H1 (cell line): ENCODE measurements at regions not wholly inside any gene's neighbourhood (a gene's known extent, or its start where the extent isn't known, plus 50 kb on each side); places are given as distances from the start of the nearest gene placed in this dataset.

Source experiments
- CTCF ChIA-PET: fragments of 300-600 bp; sonication (Branson Sonifier 250); formaldehyde crosslinking; loops from one replicate; lab custom pipeline; 2021; ENCODE audit not compliant: partially characterized antibody; lab: Charles Lee
- POLR2A ChIA-PET: fragments of 300-600 bp; sonication (Branson Sonifier 250); formaldehyde crosslinking; loops from one replicate; lab custom pipeline; 2021; ENCODE audit warnings: inconsistent platforms; ENCODE audit not compliant: partially characterized antibody; lab: Charles Lee
- DNase-seq, 2 experiments: peaks; one replicate each; pipeline versions ENCODE4 v3.0.0 to v3.0.0-alpha.2; 2010 to 2022; ENCODE audit warnings: low spot score in 2 of 2, low read depth in 1 of 2, mixed read lengths in 1 of 2
- FAIRE-seq: peaks from 2 replicates; lab custom pipeline; 2011; peaks lifted over from hg19 to GRCh38; lab: Jason Lieb, UNC
- H2AFZ ChIP-seq: 2 replicates; pipeline ENCODE4 v1.8.1; 2012; ENCODE audit warnings: low read length, inconsistent platforms
- H2AK5ac ChIP-seq: 2 replicates; pipeline ENCODE4 v1.6.1; 2013; ENCODE audit warnings: low read depth, low read length
- H2BK120ac ChIP-seq: replicated peaks from 2 replicates; pipeline ENCODE3; 2013; ENCODE audit warnings: low read depth, low read length, inconsistent platforms
- H2BK12ac ChIP-seq: 2 replicates; pipeline ENCODE4 v1.6.1; 2013; ENCODE audit warnings: low read depth, low read length
- H2BK15ac ChIP-seq: 2 replicates; pipeline ENCODE4 v1.6.1; 2013; ENCODE audit warnings: low read length
- H2BK20ac ChIP-seq: 2 replicates; pipeline ENCODE4 v1.6.1; 2013; ENCODE audit warnings: low read length
- H2BK5ac ChIP-seq: 2 replicates; pipeline ENCODE4 v1.6.1; 2013; ENCODE audit warnings: low read depth, low read length
- H3K14ac ChIP-seq: 2 replicates; pipeline ENCODE4 v1.6.1; 2013; ENCODE audit warnings: inconsistent platforms; ENCODE audit not compliant: insufficient read length
- H3K18ac ChIP-seq: 2 replicates; pipeline ENCODE4 v1.6.1; 2013; ENCODE audit warnings: low read length; ENCODE audit errors: extremely low read depth
- H3K23ac ChIP-seq: 2 replicates; pipeline ENCODE4 v1.6.1; 2013; ENCODE audit warnings: inconsistent platforms; ENCODE audit not compliant: insufficient read length
- H3K23me2 ChIP-seq: 2 replicates; pipeline ENCODE4 v1.6.1; 2013; ENCODE audit warnings: low read depth, low read length
- H3K27ac ChIP-seq: 2 replicates; pipeline ENCODE4 v1.6.1; 2011; ENCODE audit warnings: low read depth, low read length, inconsistent platforms
- H3K27me3 ChIP-seq, 4 experiments: replicated peaks in 1 of 4; 1 replicate in 1 of 4; 2 replicates in 3 of 4; pipeline versions ENCODE4 v1.6.1 to v1.8.1; 2011 to 2013; ENCODE audit warnings: low read length in 3 of 4, mild to moderate bottlenecking in 3 of 4, inconsistent platforms in 2 of 4, mixed read lengths in 2 of 4, moderate library complexity in 1 of 4; ENCODE audit not compliant: control insufficient read depth in 3 of 4, insufficient read depth in 3 of 4; ENCODE audit errors: extremely low read depth in 1 of 4
- H3K36me3 ChIP-seq, 4 experiments: 2 replicates each; pipeline versions ENCODE4 v1.6.1 to v1.8.1; 2011 to 2013; ENCODE audit warnings: mild to moderate bottlenecking in 4 of 4, low read length in 3 of 4, moderate library complexity in 2 of 4, control low read depth in 1 of 4, inconsistent platforms in 1 of 4; ENCODE audit not compliant: insufficient read depth in 4 of 4, control insufficient read depth in 2 of 4
- H3K4ac ChIP-seq: replicated peaks from 2 replicates; pipeline ENCODE3; 2013; ENCODE audit warnings: low read length, low read depth, mixed read lengths, inconsistent platforms; ENCODE audit not compliant: insufficient read length
- H3K4me1 ChIP-seq, 4 experiments: replicated peaks in 1 of 4; 1 replicate in 1 of 4; 2 replicates in 3 of 4; pipeline versions ENCODE4 v1.6.1 to v1.8.1; 2011 to 2013; ENCODE audit warnings: low read length in 3 of 4, inconsistent platforms in 2 of 4, mixed read lengths in 1 of 4; ENCODE audit not compliant: insufficient read depth in 4 of 4, control insufficient read depth in 3 of 4
- H3K4me2 ChIP-seq, 2 experiments: 2 replicates each; pipeline versions ENCODE4 v1.6.1 to v1.8.1; 2011 to 2013; ENCODE audit warnings: low read depth in 2 of 2, low read length in 2 of 2, control low read depth in 1 of 2, inconsistent platforms in 1 of 2, mild to moderate bottlenecking in 1 of 2; ENCODE audit not compliant: insufficient read depth in 1 of 2
- H3K4me3 ChIP-seq, 4 experiments: fragments of 200-600, 300-600 bp in 1 of 4; sonication (generic), shearing (Covaris generic), sonication (Bioruptor Twin) in 1 of 4; 2 replicates each; pipeline versions ENCODE4 v1.5.1 to v1.8.1; 2011 to 2016; ENCODE audit warnings: low read length in 4 of 4, low read depth in 3 of 4, control low read depth in 2 of 4, inconsistent platforms in 2 of 4, mild to moderate bottlenecking in 2 of 4, mixed read lengths in 1 of 4, moderate library complexity in 1 of 4; ENCODE audit not compliant: insufficient read depth in 2 of 4; ENCODE audit errors: extremely low read depth in 1 of 4
- H3K56ac ChIP-seq: replicated peaks from 2 replicates; pipeline ENCODE3; 2013; ENCODE audit warnings: low read depth, mild to moderate bottlenecking, mixed read lengths, low read length, inconsistent platforms; ENCODE audit not compliant: insufficient read length
- H3K79me1 ChIP-seq: 2 replicates; pipeline ENCODE4 v1.6.1; 2013; ENCODE audit warnings: low read depth, low read length, control low read depth
- H3K79me2 ChIP-seq, 2 experiments: 2 replicates each; pipeline versions ENCODE4 v1.6.1 to v1.8.1; 2012 to 2013; ENCODE audit warnings: low read length in 2 of 2, mild to moderate bottlenecking in 2 of 2, inconsistent platforms in 1 of 2; ENCODE audit not compliant: insufficient read depth in 2 of 2, control insufficient read depth in 1 of 2
- H3K9ac ChIP-seq, 4 experiments: replicated peaks in 1 of 4; 1 replicate in 1 of 4; 2 replicates in 3 of 4; pipeline versions ENCODE4 v1.6.1 to v1.8.1; 2011 to 2013; ENCODE audit warnings: low read depth in 3 of 4, low read length in 3 of 4, control low read depth in 2 of 4, mild to moderate bottlenecking in 2 of 4, moderate library complexity in 2 of 4, inconsistent platforms in 1 of 4; ENCODE audit errors: extremely low read depth in 1 of 4
- H3K9me3 ChIP-seq, 2 experiments: 2 replicates each; pipeline versions ENCODE4 v1.6.1 to v1.8.1; 2012 to 2013; ENCODE audit warnings: mild to moderate bottlenecking in 2 of 2, moderate library complexity in 2 of 2, control low read depth in 1 of 2, inconsistent platforms in 1 of 2, low read depth in 1 of 2, low read length in 1 of 2, mixed read lengths in 1 of 2; ENCODE audit not compliant: insufficient read depth in 2 of 2
- H4K20me1 ChIP-seq, 2 experiments: replicated peaks in 1 of 2; 2 replicates each; pipeline versions ENCODE3 to v1.8.1; 2011 to 2013; ENCODE audit warnings: inconsistent platforms in 2 of 2, low read length in 2 of 2, mild to moderate bottlenecking in 1 of 2; ENCODE audit not compliant: insufficient read depth in 2 of 2, control insufficient read depth in 1 of 2
- H4K5ac ChIP-seq: 2 replicates; pipeline ENCODE4 v1.6.1; 2013; ENCODE audit warnings: low read length, low read depth, mixed read lengths, inconsistent platforms; ENCODE audit not compliant: insufficient read length
- H4K8ac ChIP-seq: 2 replicates; pipeline ENCODE4 v1.8.0; 2013; ENCODE audit warnings: mild to moderate bottlenecking, moderate library complexity, low read length, inconsistent platforms; ENCODE audit not compliant: insufficient read depth; ENCODE audit errors: extremely low read depth
- H4K91ac ChIP-seq: replicated peaks from 2 replicates; pipeline ENCODE3; 2013; ENCODE audit warnings: low read length, mixed read lengths, inconsistent platforms; ENCODE audit not compliant: insufficient read length
- EGR1 ChIP-seq: IDR thresholded peaks from 2 replicates; pipeline ENCODE4 v1.6.1; 2011; ENCODE audit warnings: low read depth, low read length, borderline replicate concordance
- HDAC2 ChIP-seq, 2 experiments: fragments of 300-600 bp in 1 of 2; sonication (generic) in 1 of 2; IDR thresholded peaks; 2 replicates each; pipeline ENCODE4 v1.6.1; 2011 to 2012; ENCODE audit warnings: low read depth in 2 of 2, low read length in 2 of 2, mild to moderate bottlenecking in 2 of 2, moderate library complexity in 2 of 2, borderline replicate concordance in 1 of 2, inconsistent platforms in 1 of 2
- TAF7 ChIP-seq: optimal IDR thresholded peaks from 2 replicates; pipeline ENCODE3; 2011; ENCODE audit warnings: low read depth, mild to moderate bottlenecking, inconsistent platforms, low read length, moderate library complexity, borderline replicate concordance

DNA sequence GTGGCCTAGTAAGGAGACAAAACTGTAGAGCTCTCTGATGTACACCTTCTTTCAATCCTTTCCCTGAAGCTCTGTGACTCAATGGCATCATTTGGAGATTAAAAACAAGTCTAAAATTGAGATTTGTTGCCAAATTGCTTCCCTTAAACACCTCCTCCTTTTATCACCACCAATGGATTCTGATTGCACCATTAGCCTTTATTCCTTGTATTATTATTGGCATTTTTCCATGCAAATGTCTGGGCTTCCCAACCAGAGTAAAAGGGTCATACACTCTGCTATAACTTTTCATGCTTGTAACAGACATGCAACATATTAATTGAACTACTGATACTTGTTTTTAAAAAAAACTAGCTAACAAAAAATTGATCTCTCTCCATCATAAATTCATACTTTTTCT lies 124.2 kb downstream of the CCDC34 start:
- Histone ChIP-seq H3K18ac (no peak overlapping the region), H3K23me2 (no peaks in the 10 kb centered on the region; the same call in 1 of the 2 replicates), H3K4me1 (peaks cover 0 to 3% (median 1%) of the 10 kb centered on the region in 4 experiments; a peak in 3 of 7 replicates), H2BK20ac (no peak overlapping the region), H3K14ac (no peak overlapping the region), H4K5ac (no peak overlapping the region), H2BK15ac (no peak overlapping the region), H2BK5ac (no peak overlapping the region), H3K23ac (no peak overlapping the region), H3K56ac (no peak overlapping the region), H3K4me2 (no peak overlapping the region), H3K79me1 (no peaks in the 10 kb centered on the region), H3K4me3 (no peak overlapping the region), H2AFZ (no peak overlapping the region), H3K4ac (no peak overlapping the region), H3K9me3 (no peaks in the 10 kb centered on the region), H3K36me3 (no peaks in the 10 kb centered on the region), H4K8ac (no peak overlapping the region), H4K91ac (no peak overlapping the region), H2BK120ac (no peak overlapping the region), H3K27ac (no peak overlapping the region), H2AK5ac (no peak overlapping the region), H3K27me3 (no peaks in the 10 kb centered on the region), H3K79me2 (no peaks in the 10 kb centered on the region), H4K20me1 (no peaks in the 10 kb centered on the region), H2BK12ac (no peak overlapping the region), H3K9ac (no peak overlapping the region)
- ChIA-PET CTCF (interaction anchor here (1.2 to 1.5 kb wide), 3 partner anchors 18 to 146 kb away, joined by 3 to 4 read pairs (median 3); no protein-coding TSS in a partner anchor), POLR2A (interaction anchor here (1.5 kb wide), 1 partner anchor 8 kb away, joined by 4 read pairs; no protein-coding TSS in a partner anchor)
- FAIRE-seq (no peak), DNase-seq (no peak)
- TF ChIP-seq TAF7 = no peak
- no peak for TF ChIP-seq HDAC2 (IDR thresholded peaks at IDR 0.05; ENCODE audit: borderline replicate concordance in 1 of 2, low read depth in 2 of 2, low read length in 2 of 2)
- no peak for TF ChIP-seq EGR1
